ENCODE measurements at regions not wholly inside any gene's neighbourhood (a gene's known extent, or its start where the extent isn't known, plus 50 kb on each side); places are given as distances from the start of the nearest gene placed in this dataset.
"Not testable (repeated sequence)": the region's sequence is repeated elsewhere in the genome, so short reads cannot be mapped to it uniquely, and the experiment has no call there.

- in situ Hi-C loops (cut with MboI; ENCODE audit: low sequenced_read_pairs in 4 of 4) (no loop called here), intact Hi-C loops (cut with DNase I; ENCODE audit: low total_unique reads) (no loop called here)
- no peak for ATAC-seq
Observed at GRCh38 chr6:140499607-140500006, 1125.2 kb upstream of the CITED2 start.

GRCh38 chr6:140494321-140495108, 1120.1 kb upstream of the CITED2 start:
- H3K9me3 ChIP-seq: no peaks in the 10 kb centered on the region
- intact Hi-C loops (cut with DNase I; ENCODE audit: low total_unique reads): no loop called here

More at GRCh38 chr6:140499607-140500006, 1125.2 kb upstream of the CITED2 start:
- TF ChIP-seq CTCF (IDR thresholded peaks at IDR 0.05 in 4 of 5, conservative IDR thresholded peaks at IDR 0.05 in 1 of 5) (no peak), POLR2A (IDR thresholded peaks at IDR 0.05) (no peak)
- Histone ChIP-seq H3K27ac (no peak overlapping the region), H3K9me3 (no peaks in the 10 kb centered on the region), H3K27me3 (no peaks in the 10 kb centered on the region), H3K36me3 (no peaks in the 10 kb centered on the region), H3K4me3 (no peak overlapping the region), H3K4me1 (peaks cover 0 to 3% of the 10 kb centered on the region in 2 donors)
- no peak for DNase-seq

GRCh38 chr6:140493470-140493869, 1119.0 kb upstream of the CITED2 start:
- H3K27ac ChIP-seq; ATAC-seq; H3K4me1 ChIP-seq; DNase-seq; H3K9me3 ChIP-seq; H3K36me3 ChIP-seq; in situ Hi-C loops (cut with MboI; ENCODE audit: low sequenced_read_pairs in 4 of 4); intact Hi-C loops (cut with DNase I; ENCODE audit: low total_unique reads); H3K4me3 ChIP-seq; H3K27me3 ChIP-seq: not testable (repeated sequence)

More at GRCh38 chr6:140494321-140495108, 1120.1 kb upstream of the CITED2 start:
- Histone ChIP-seq H3K4me1 (no peaks in the 10 kb centered on the region), H3K36me3 (no peaks in the 10 kb centered on the region), H3K27ac (no peak overlapping the region), H3K4me3 (no peak overlapping the region), H3K27me3 (no peaks in the 10 kb centered on the region)
- ATAC-seq (no peak), DNase-seq (no peak)
- TF ChIP-seq CTCF (IDR thresholded peaks at IDR 0.05 in 4 of 5, conservative IDR thresholded peaks at IDR 0.05 in 1 of 5) (no peak), POLR2A (IDR thresholded peaks at IDR 0.05) (no peak)
- in situ Hi-C loops (cut with MboI; ENCODE audit: low sequenced_read_pairs in 4 of 4): no loop called here

- Histone ChIP-seq H3K27me3 (no peaks in the 10 kb centered on the region), H3K36me3 (no peaks in the 10 kb centered on the region), H3K27ac (no peak overlapping the region), H3K9me3 (peaks cover 0 to 4% (median 0%) of the 10 kb centered on the region in 3 donors), H3K4me3 (no peak overlapping the region), H3K4me1 (no peaks in the 10 kb centered on the region)
- ATAC-seq (no peak), DNase-seq (no peak)
- intact Hi-C loops (cut with DNase I; ENCODE audit: low total_unique reads) (no loop called here), in situ Hi-C loops (cut with MboI; ENCODE audit: low sequenced_read_pairs in 4 of 4) (no loop called here)
- TF ChIP-seq POLR2A (IDR thresholded peaks at IDR 0.05): no peak
- no peak for TF ChIP-seq CTCF (IDR thresholded peaks at IDR 0.05 in 4 of 5, conservative IDR thresholded peaks at IDR 0.05 in 1 of 5)
Observed at GRCh38 chr6:140490081-140490480, 1115.6 kb upstream of the CITED2 start.

GRCh38 chr6:140487586-140487985, 1113.1 kb upstream of the CITED2 start:
- Histone ChIP-seq H3K4me3 (no peak overlapping the region), H3K27me3 (no peaks in the 10 kb centered on the region), H3K4me1 (no peaks in the 10 kb centered on the region), H3K9me3 (peaks cover 0 to 4% (median 0%) of the 10 kb centered on the region in 3 donors), H3K27ac (no peak overlapping the region), H3K36me3 (no peaks in the 10 kb centered on the region)
- TF ChIP-seq POLR2A (IDR thresholded peaks at IDR 0.05) (no peak), CTCF (IDR thresholded peaks at IDR 0.05 in 4 of 5, conservative IDR thresholded peaks at IDR 0.05 in 1 of 5) (no peak)
- intact Hi-C loops (cut with DNase I; ENCODE audit: low total_unique reads): no loop called here
- DNase-seq (no peak), ATAC-seq (no peak)
- in situ Hi-C loops (cut with MboI; ENCODE audit: low sequenced_read_pairs in 4 of 4): no loop called here
